HG02884 (cell line): ENCODE measurements at regions not wholly inside any gene's neighbourhood (a gene's known extent, or its start where the extent isn't known, plus 50 kb on each side); places are given as distances from the start of the nearest gene placed in this dataset.

Source experiments
- ATAC-seq: cut with Tn5 transposase; IDR thresholded peaks from one replicate; pipeline ENCODE4 v1.9.1; 2021; ENCODE audit warnings: mild to moderate bottlenecking, moderate library complexity; ENCODE audit not compliant: unreplicated experiment

- no peak for ATAC-seq
Observed at GRCh38 chr5:174189654-174190541, 144.4 kb downstream of the NSG2 start.

GRCh38 chr5:174191076-174191475 is 145.6 kb downstream of the NSG2 start:
- no peak for ATAC-seq

GRCh38 chr5:174191850-174192655 is 146.5 kb downstream of the NSG2 start:
- no peak for ATAC-seq

GRCh38 chr5:174192901-174193300 is 147.4 kb downstream of the NSG2 start:
- ATAC-seq, result no peak

- no peak for ATAC-seq
Observed at GRCh38 chr5:174195517-174195916, 150.0 kb downstream of the NSG2 start.

- ATAC-seq, result no peak
Observed at GRCh38 chr5:174197929-174198328, 152.4 kb downstream of the NSG2 start.

- no peak for ATAC-seq
Observed at GRCh38 chr5:174198541-174198940, 153.0 kb downstream of the NSG2 start.

GRCh38 chr5:174202996-174203395 is 157.5 kb downstream of the NSG2 start:
- no peak for ATAC-seq

GRCh38 chr5:174204535-174205313 is 159.2 kb downstream of the NSG2 start:
- ATAC-seq, result no peak

GRCh38 chr5:174205939-174206338 is 160.4 kb downstream of the NSG2 start:
- no peak for ATAC-seq

- ATAC-seq, result no peak
Observed at GRCh38 chr5:174210596-174211276, 165.2 kb downstream of the NSG2 start.

- ATAC-seq, result no peak
Observed at GRCh38 chr5:174211277-174211626, 165.7 kb downstream of the NSG2 start.

GRCh38 chr5:174217527-174217926 is 172.0 kb downstream of the NSG2 start:
- ATAC-seq, result no peak

- ATAC-seq, result no peak
Observed at GRCh38 chr5:174218162-174218561, 172.7 kb downstream of the NSG2 start.

GRCh38 chr5:174220417-174220816 is 174.9 kb downstream of the NSG2 start:
- no peak for ATAC-seq

- ATAC-seq, result no peak
Observed at GRCh38 chr5:174221436-174221835, 175.9 kb downstream of the NSG2 start.

- no peak for ATAC-seq
Observed at GRCh38 chr5:174221946-174222345, 176.4 kb downstream of the NSG2 start.

GRCh38 chr5:174222891-174223290 is 177.4 kb downstream of the NSG2 start:
- no peak for ATAC-seq

GRCh38 chr5:174223355-174223754 is 177.8 kb downstream of the NSG2 start:
- ATAC-seq, result no peak

- ATAC-seq, result no peak
Observed at GRCh38 chr5:174229068-174229467, 183.6 kb downstream of the NSG2 start.
